GM19397 (cell line): ENCODE measurements at regions not wholly inside any gene's neighbourhood (a gene's known extent, or its start where the extent isn't known, plus 50 kb on each side); places are given as distances from the start of the nearest gene placed in this dataset.
"Not testable (repeated sequence)": the region's sequence is repeated elsewhere in the genome, so short reads cannot be mapped to it uniquely, and the experiment has no call there.

Source experiments
- ATAC-seq: cut with Tn5 transposase; IDR thresholded peaks from one replicate; pipeline ENCODE4 v1.9.1; 2021; ENCODE audit warnings: mild to moderate bottlenecking, moderate library complexity; ENCODE audit not compliant: unreplicated experiment

DNA sequence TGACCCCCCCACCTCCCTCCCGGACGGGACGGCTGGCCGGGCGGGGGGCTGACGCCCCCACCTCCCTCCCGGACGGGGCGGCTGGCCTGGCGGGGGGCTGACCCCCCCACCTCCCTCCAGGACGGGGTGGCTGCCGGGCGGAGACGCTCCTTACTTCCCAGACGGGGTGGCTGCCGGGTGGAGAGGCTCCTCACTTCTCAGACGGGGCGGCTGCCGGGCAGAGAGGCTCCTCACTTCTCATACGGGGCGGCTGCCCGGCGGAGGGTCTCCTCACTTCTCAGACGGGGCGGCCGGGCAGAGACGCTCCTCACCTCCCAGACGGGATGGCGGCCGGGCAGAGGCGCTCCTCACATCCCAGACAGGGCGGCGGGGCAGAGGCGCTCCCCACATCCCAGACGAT is 84.7 kb downstream of the OR2B2 start:
- ATAC-seq: not testable (repeated sequence)

DNA sequence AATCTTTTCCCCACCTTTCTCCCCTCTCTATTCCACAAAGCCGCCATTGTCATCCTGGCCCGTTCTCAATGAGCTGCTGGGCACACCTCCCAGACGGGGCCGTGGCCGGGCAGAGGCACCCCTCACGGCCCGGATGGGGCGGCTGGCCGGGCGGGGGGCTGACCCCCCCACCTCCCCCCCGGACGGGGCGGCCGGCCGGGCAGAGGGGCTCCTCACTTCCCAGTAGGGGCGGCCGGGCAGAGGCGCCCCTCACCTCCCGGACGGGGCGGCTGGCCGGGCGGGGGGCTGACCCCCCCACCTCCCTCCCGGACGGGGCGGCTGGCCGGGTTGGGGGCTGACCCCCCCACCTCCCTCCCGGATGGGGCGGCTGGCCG is 85.6 kb downstream of the OR2B2 start:
- not testable (repeated sequence) for ATAC-seq

DNA sequence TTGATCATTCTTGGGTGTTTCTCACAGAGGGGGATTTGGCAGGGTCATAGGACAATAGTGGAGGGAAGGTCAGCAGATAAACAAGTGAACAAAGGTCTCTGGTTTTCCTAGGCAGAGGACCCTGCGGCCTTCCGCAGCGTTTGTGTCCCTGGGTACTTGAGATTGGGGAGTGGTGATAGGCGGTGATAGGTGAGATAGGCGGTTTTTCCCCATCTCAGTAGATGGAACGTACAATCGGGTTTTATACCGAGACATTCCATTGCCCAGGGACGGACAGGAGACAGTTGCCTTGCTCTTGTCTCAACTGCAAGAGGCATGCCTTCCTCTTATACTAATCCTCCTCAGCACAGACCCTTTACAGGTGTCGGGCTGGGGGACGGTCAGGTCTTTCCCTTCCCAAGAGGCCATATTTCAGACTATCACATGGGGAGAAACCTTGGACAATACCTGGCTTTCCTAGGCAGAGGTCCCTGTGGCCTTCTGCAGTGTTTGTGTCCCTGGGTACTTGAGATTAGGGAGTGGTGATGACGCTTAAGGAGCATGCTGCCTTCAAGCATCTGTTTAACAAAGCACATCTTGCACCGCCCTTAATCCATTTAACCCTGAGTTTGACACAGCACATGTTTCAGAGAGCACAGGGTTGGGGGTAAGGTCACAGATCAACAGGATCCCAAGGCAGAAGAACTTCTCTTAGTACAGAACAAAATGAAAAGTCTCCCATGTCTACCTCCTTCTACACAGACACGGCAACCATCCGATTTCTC is 86.2 kb downstream of the OR2B2 start:
- not testable (repeated sequence) for ATAC-seq

DNA sequence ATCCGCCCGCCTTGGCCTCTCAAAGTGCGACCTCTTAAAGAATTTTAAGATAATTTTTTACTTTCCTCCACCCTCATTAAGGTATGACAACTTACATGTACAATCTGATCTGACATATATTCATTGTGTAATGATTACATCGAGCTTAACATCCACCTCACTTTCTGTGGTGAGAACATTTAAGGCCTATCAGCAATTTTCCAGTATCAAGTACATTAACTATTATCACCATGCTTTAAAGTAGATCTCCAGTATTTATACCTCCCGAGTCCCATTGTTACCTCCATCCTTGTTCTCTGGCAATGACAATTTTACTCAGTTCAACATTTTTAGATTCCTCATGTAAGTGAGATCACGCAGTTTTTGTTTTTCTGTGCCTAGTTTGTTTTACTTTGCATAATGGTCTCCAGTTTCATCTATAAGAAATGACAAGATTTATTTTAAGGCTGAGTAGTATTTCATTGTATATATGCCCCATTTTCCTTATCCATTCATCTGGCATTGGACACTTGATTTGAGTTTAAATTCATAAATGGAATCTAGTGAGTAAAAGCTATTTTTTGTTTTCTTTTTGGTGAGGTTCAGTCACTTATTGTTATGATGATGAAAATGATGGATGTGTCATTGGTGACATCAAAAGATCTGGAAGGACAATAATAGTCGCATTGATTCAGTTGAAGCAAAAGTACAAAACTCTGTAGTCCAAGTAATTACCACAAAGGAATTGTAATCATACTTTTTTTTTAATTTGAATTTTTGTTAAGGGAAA is 87.0 kb downstream of the OR2B2 start:
- no peak for ATAC-seq

DNA sequence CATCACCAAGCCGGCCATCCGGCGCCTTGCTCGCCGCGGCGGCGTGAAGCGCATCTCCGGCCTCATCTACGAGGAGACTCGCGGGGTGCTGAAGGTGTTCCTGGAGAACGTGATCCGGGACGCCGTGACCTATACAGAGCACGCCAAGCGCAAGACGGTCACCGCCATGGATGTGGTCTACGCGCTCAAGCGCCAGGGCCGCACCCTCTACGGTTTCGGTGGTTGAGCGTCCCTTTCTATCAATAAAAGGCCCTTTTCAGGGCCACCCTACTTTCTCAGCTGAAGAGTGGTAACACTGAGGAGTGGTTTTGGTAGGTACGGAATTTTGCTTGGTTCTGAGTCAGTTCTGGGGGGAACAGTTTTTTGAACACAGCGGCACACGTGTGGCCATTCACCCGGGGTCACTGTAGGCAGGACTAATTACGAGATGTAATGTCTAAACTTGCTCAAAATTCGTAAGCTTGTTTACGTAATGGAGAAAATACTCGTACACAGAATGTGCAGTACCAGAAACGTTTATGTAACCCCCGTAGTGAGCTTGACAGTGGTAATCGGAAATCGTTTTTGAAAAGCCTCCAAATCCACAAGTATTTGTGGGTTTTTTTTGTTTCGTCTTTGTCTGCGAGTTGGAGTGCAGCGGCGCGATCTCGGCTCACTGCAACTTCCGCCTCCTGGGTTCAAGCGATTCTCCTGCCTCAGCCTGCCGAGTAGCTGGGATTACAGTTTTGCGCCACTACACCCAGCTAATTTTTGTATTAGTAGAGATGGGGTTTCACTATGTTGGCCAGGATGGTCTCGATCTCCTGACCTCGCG is 87.8 kb downstream of the OR2B2 start:
- peak; percentile 67 for ATAC-seq

DNA sequence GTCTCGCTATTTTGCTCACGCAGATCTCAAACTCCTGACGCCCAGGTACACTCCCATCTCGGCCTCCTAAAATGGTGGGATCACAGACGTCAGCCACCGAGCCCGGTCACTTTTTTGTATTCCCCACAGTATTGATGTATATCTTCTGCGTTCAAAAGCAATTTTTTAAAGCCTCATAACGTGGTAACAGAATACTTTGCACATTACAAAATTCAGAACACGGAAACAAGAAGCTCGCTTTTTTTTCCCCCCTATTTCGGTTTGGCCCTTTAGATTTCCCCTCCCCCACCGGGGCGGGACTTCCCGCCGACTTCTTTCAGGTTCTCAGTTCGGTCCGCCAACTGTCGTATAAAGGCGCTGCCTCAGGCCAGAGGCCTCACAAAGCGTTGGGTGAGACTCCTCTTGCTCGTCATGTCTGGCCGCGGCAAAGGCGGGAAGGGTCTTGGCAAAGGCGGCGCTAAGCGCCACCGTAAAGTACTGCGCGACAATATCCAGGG is 88.4 kb downstream of the OR2B2 start:
- ATAC-seq: peak; percentile 85

DNA sequence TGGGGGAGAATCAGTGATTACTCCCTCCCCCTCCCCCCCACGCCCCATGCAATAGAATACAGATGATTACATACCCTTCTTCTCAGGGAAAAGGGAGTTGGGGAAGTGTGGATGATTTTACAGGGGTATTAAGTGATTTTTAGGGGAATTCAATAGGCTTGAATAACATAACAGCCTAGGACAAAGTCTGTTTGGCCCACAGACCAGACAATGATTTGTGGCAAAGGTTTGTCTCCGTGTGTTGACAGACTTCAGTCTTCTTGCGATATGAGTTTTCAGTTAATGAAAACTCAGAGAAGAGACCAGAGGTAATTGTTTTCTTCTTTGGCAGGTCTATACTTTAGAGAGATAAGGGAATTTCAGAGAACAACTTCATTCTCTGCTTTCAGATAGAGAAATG is 95.3 kb downstream of the OR2B2 start:
- ATAC-seq: no peak

DNA sequence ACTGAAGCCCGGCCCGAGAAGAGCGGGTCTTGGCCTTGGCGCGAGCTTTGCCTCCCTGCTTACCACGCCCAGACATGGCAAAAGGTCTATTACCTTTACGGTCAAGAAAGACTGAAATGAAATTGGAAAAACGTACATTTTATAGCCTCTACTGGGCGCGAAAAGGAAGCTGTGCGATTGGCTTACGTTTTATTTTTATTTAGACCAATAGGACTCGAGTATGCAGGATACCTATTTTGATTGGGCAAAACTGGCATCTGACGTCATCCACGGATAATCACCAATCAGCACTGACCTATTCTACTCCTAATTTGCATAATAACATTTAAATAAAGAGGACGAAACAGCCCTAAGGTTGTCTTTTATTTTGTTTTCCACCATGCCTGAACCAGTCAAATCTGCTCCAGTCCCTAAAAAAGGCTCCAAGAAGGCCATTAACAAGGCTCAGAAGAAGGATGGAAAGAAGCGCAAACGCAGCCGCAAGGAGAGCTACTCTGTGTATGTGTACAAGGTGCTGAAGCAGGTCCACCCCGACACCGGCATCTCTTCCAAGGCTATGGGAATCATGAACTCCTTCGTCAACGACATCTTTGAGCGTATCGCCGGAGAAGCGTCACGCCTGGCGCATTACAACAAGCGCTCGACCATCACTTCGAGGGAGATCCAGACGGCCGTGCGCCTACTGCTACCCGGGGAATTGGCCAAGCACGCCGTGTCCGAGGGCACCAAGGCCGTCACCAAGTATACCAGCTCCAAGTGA is 97.4 kb downstream of the OR2B2 start:
- ATAC-seq: peak; percentile 58

DNA sequence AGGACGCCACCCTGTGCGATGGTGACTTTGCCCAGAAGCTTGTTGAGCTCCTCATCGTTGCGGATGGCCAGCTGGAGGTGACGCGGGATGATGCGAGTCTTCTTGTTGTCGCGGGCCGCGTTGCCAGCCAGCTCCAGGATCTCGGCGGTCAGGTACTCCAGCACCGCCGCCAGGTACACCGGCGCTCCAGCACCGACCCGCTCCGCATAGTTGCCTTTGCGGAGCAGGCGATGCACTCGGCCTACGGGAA is 97.9 kb downstream of the OR2B2 start:
- not testable (repeated sequence) for ATAC-seq

DNA sequence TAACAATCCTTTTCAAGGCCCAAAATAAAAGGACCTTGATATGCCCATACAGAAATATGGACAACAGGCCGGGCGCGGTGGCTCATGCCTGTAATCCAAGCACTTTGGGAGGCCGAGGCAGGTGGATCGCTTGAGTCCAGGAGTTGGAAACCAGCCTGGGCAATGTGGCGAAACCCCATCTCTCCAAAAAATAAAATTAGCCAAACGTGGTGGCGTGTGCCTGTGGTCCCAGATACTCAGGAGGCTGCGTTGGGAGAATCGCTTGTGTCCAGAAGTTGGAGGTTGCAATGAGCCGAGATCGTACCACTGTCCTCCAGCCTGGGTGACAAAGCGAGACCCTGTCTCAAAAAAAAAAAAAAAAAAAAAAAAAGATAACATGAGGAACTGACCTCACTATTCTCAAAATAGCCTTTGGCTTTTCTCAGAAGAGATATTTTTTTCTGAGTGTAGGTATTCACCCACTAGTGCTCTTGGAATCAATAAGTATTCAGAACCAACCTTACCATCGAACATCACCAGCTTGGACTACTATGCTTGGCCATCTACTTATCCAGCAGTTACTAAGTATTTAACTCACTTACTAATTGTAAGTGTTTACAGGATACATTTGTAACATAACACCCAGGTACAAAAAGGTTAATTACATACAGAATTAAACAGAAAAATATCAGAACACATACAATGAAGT is 99.2 kb downstream of the OR2B2 start:
- no peak for ATAC-seq

DNA sequence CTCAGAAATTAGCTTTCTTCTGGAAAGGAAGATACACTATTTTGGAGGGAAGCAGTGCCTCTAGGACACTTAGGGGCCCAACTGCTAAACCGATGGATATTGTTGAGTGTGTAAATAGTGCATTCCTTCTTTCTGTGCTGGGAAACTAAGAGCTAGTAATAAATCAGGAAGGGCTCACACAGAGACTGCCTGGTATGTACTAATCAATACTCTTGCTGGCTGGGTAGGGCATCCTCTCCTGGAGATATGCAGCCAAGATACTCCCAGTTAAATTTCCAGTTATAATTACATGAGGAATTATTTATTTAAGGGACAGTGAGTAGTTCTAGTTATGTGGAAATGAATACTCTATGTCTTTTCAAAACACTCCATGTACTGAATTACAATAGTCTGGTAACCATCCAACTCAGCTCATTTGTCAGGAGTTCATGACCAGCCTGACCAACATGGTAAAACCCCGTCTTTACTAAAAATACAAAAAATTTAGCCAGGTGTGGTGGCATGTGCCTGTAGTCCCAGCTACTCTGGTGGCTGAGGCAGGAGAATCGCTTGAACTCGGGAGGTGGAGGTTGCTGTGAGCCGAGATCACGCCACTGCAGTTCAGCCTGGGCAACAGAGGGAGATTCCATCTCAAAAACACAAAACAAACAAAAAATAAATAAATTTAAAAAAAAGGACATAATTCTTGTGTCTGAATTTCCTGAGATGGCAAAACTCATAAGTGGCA is 100.0 kb downstream of the OR2B2 start:
- ATAC-seq: no peak

DNA sequence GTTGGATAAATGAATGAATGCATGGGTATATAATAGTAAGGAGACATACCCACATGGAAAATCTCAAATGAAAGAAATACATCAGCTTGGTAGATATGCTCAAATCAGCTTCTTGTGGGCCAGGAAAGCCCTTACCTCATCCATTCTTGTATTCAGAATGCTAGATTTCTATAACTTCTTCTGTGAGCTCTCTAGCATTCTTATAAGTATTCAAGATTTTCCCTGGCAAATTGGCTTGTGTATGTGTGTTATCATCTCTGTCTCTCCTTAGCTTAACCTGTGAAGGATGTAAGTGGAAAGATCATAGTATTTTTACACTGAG is 100.8 kb downstream of the OR2B2 start:
- no peak for ATAC-seq

DNA sequence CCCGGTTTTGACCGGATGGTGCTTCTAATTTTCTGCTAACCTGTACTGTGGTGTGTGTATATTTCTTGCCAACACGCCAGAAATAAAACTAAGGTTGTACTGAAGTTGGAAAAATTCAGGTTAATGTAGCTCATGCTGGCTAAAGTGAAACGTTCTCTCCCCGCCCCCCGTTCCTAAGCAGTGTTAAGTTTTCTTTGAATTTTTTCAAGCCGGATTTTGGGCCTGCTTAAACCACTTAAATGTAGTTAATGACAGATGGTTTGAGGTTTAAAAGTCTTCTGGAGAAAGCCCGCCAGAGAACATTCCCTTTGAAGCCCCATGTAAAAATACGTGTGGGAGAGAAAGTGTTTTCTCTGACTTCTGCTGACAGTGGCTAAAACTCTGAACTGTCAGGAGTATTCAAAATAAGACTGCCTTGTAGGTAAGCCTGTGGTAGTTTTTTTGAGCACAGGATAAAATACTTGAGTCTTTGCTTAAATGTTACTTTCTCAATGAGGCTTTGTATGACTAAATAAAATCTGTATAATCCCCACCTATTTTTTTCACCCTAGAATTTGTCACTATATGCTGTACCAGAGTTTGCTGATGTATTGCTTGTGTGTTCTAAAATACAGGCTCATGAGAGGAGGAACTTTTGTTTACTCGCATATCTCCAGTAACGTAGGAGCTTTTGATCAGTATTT is 101.3 kb downstream of the OR2B2 start:
- ATAC-seq: no peak

DNA sequence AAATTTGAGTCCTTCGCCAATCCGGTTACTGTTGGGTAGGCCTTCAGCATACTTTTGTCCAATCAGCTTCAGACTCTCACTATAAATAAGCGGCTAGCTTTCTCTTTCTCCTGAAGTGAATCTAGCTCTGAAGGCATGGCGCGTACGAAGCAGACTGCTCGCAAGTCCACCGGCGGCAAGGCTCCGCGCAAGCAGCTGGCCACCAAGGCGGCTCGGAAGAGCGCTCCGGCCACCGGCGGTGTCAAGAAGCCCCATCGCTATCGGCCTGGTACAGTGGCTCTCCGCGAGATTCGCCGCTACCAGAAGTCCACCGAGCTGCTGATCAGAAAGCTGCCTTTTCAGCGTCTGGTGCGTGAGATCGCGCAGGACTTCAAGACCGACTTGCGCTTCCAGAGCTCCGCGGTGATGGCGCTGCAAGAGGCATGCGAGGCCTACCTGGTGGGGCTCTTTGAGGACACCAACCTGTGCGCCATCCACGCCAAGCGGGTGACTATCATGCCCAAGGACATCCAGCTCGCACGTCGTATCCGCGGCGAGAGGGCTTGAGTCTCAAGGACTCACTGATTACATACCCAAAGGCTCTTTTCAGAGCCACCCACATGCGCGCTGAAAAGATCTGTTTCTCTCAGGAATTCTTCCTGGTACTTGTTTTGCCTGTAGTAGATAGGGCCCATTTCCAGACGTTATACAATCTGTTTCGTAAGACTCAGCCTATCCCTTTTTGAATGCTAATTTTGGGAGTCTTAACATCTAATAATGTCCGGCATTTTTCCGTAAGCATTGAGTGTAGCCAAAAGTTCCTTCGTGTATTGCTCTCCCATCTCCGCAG is 102.0 kb downstream of the OR2B2 start:
- ATAC-seq: no peak

DNA sequence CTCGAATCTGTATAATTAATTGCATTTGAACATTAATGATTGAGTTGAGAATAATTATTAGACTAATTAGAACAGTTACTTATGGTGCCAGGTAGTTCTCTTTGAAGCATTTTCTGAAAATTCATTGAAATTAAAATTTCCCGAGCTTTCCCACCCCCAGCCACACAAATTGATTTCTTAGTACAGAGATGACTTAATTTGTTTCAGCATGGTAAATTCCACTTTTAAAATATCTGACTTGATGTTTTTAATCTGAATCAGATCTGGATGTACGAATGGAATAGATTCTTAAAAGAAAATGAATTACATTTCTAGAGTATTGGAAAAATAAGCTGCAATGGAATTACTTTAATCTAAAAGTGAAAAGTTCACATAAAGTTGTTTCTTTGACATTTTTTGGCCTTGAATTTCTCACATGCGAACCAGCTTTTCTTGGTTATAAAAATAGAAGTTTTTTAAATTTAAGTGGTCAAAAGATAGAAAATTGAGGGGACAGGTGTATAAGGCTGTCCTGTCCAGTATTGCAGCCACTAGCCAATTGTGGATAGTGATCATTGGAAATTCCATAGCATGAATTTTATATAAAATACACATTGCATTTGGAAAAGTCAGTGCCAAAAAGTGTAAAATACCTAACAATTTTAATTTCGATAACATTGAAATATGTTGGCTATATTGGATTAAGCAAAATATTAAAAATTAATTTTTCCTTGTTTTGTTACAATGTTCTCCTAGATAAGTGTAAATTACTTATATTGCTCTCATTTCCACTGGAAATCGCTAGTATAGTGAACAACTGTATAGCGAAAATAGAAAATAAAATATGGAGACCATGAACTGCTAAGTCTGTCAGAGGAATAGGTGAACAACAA is 102.9 kb downstream of the OR2B2 start:
- ATAC-seq: no peak

DNA sequence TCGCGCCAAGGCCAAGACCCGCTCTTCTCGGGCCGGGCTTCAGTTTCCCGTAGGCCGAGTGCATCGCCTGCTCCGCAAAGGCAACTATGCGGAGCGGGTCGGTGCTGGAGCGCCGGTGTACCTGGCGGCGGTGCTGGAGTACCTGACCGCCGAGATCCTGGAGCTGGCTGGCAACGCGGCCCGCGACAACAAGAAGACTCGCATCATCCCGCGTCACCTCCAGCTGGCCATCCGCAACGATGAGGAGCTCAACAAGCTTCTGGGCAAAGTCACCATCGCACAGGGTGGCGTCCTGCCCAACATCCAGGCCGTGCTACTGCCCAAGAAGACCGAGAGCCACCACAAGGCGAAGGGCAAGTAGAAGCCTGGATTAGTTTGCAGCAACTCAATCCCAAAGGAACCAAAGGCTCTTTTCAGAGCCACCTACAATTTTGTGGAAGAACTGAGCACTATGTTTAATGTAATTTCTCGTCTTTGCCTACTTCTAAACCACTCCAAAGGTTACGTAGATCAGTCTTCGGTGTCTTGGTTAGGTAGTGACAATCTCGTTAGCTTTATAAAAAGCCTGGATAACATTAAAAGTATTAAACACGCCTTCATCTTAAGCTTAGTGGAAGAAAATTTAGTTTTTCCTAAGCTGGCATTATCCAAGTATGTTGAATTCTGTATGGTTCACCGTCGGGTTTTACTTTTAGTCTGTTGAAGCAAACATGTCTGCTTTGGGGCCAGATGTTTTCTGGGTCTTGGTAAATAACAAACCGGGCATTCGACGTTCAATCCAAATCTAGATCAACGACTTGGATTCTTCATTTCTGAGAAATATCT is 103.7 kb downstream of the OR2B2 start:
- not testable (repeated sequence) for ATAC-seq
